ENCODE measurements at regions not wholly inside any gene's neighbourhood (a gene's known extent, or its start where the extent isn't known, plus 50 kb on each side); places are given as distances from the start of the nearest gene placed in this dataset.
"Not testable (repeated sequence)": the region's sequence is repeated elsewhere in the genome, so short reads cannot be mapped to it uniquely, and the experiment has no call there.

DNA sequence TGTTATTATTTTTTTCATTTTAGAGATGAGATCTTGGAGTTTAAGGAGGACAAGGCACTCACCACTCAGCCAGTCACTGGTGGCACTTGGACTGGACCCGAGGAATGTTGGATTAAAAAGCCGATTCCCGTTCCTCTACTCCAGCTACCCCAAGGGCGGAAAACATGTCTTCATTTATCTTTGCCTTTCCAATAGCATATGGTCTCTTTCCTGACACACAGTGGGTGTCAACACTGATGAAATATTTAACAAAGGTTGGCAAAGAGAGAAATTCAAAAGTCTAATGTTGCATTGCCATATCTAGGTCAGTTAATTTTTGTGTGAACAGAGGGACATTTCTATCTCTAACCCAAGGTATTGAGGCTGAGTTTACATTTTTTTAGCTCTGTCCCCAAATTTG is 459.7 kb downstream of the RBFOX1 start:
- Mint-ChIP-seq H3K27ac (no peak overlapping the region), H3K36me3 (no peaks in the 10 kb centered on the region), H3K4me1 (no peaks in the 10 kb centered on the region), H3K27me3 (no peaks in the 10 kb centered on the region), H3K9me3 (peaks cover 4% of the 10 kb centered on the region), H3K4me3 (no peak overlapping the region)
- DNase-seq (no peak), ATAC-seq (ENCODE audit: low read depth) (no peak)
- POLR2A ChIA-PET: no interaction called here

DNA sequence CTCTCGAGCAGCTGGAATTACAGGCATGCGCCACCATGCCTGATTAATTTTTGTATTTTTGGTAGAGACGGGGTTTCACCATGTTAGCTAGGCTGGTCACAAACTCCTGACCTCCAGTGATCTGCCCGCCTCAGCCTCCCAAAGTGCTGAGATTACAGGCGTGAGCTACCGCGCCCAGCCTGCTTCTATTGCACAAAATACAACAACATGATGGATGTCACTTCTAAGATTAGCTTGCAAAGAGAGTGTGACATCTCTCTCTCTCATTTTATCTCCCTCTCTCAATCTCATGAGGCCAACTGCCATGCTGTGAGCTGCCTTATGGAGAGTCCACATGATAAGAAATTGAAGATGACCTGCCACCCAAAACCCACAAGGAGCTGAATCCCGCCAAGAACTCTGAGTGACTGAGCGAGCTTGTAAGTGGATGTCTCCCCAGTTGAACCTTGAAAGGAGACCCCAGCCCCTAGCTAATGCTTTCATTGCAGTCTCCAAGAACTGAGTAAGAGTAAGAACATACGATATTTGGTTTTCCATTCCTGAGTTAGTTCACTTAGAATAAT is 458.5 kb downstream of the RBFOX1 start:
- Mint-ChIP-seq H3K4me3 (no peak overlapping the region), H3K27me3 (no peaks in the 10 kb centered on the region)

DNA sequence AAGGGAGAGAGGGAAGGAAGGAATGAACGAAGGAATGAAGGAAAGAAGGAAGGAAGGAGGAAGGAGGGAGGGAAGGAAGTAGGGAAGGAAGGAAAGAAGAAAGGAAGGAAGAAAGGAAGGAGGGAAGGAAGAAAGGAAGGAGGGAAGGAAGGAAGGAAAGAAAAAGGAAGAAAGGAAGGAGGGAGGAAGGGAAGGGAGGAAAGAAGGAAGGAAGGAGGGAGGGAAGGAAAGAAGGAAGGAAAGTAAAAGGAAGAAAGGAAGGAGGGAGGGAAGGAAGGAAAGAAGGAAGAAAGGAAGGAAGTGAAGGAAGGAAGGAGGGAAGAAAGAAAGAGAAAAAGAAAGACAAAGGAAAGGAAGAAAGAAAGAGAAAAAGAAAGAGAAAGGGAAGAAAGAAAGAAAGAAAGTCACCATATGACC is 442.4 kb downstream of the RBFOX1 start:
- peaks cover 19% of the 10 kb centered on the region for H3K9me3 Mint-ChIP-seq
- H3K27ac Mint-ChIP-seq: no peak overlapping the region
- no peaks in the 10 kb centered on the region for H3K27me3 Mint-ChIP-seq
- H3K4me1 Mint-ChIP-seq: no peaks in the 10 kb centered on the region
- H3K4me3 Mint-ChIP-seq: no peak overlapping the region
- no peak for DNase-seq
- H3K36me3 Mint-ChIP-seq: no peaks in the 10 kb centered on the region
- no peak for ATAC-seq (ENCODE audit: low read depth)
- POLR2A ChIA-PET: no interaction called here

More for the DNA sequence above, 458.5 kb downstream of the RBFOX1 start:
- peaks cover 1% of the 10 kb centered on the region for H3K9me3 Mint-ChIP-seq
- ATAC-seq (ENCODE audit: low read depth): no peak
- H3K27ac Mint-ChIP-seq: no peak overlapping the region
- no peaks in the 10 kb centered on the region for H3K36me3 Mint-ChIP-seq
- POLR2A ChIA-PET: no interaction called here
- no peak for DNase-seq
- no peaks in the 10 kb centered on the region for H3K4me1 Mint-ChIP-seq

DNA sequence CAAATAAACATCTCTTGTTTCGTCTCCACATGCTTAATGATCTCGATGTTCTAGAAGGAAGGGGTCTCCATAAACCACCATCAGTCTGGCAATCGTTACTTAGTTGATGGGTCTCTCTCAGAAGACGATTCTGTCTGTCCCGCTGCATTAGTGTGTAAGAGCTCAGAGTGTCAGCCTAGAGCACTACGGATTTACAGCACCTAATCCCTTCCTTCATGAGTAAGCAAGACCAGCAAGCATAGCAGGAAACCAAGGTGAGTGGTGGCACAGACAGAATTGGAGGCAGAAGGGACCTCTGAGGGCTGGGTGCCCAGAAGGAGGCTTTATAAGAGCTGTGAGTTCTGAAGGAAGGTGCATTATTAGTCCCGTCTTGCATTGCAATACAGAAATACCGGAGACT is 440.1 kb downstream of the RBFOX1 start:
- no peaks in the 10 kb centered on the region for H3K4me1 Mint-ChIP-seq
- no peak overlapping the region for H3K4me3 Mint-ChIP-seq
- ATAC-seq (ENCODE audit: low read depth) (no peak), DNase-seq (no peak)
- H3K27me3 Mint-ChIP-seq: no peaks in the 10 kb centered on the region
- no peak overlapping the region for H3K27ac Mint-ChIP-seq
- H3K9me3 Mint-ChIP-seq: peaks cover 16% of the 10 kb centered on the region
- POLR2A ChIA-PET: no interaction called here
- H3K36me3 Mint-ChIP-seq: no peaks in the 10 kb centered on the region

DNA sequence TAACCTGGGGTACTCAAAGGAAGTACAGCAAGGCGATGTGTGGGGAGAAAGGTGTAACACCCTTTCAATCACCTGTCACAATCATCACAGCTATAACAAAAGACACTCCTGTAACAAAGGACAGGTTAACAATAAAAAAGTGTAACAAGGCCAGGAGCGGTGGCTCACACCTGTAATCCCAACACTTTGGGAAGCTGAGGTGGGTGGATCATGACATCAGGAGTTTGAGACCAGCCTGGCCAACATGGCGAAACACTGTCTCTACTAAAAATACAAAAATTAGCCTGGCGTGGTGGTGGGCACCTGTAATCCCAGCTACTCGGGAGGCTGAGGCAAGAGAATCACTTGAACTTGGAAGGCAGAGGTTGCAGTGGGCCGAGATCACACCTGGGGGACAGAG is 436.4 kb downstream of the RBFOX1 start:
- H3K27ac Mint-ChIP-seq; DNase-seq; H3K4me1 Mint-ChIP-seq; POLR2A ChIA-PET; H3K27me3 Mint-ChIP-seq; H3K36me3 Mint-ChIP-seq; ATAC-seq (ENCODE audit: low read depth); H3K4me3 Mint-ChIP-seq: not testable (repeated sequence)
- peaks cover 12% of the 10 kb centered on the region for H3K9me3 Mint-ChIP-seq

DNA sequence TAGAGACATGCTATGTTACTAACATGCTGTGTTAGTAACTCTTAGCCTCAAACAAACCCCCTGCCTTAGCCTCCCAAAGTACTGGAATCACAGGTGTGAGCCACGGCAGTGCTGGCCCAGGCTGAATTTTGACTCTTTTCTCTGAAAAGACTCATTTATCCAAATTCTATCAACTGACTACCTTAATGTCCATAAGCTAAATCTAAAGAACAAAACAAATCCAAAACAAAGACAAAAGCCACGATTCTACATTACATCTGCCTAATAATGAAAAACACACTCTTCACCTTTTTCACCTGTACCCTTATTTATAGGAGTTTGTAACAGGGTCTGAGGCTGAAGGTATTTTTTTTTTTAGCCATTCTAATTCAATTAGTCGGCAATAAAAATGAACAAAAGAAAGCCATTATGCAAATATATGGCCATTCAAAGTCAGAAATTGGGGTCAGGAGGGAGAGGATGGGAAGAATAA is 432.5 kb downstream of the RBFOX1 start:
- no peaks in the 10 kb centered on the region for H3K27me3 Mint-ChIP-seq
- POLR2A ChIA-PET: no interaction called here
- ATAC-seq (ENCODE audit: low read depth): no peak
- no peak for DNase-seq
- no peaks in the 10 kb centered on the region for H3K36me3 Mint-ChIP-seq
- no peak overlapping the region for H3K27ac Mint-ChIP-seq
- no peaks in the 10 kb centered on the region for H3K4me1 Mint-ChIP-seq
- peaks cover 8% of the 10 kb centered on the region for H3K9me3 Mint-ChIP-seq
- no peak overlapping the region for H3K4me3 Mint-ChIP-seq

DNA sequence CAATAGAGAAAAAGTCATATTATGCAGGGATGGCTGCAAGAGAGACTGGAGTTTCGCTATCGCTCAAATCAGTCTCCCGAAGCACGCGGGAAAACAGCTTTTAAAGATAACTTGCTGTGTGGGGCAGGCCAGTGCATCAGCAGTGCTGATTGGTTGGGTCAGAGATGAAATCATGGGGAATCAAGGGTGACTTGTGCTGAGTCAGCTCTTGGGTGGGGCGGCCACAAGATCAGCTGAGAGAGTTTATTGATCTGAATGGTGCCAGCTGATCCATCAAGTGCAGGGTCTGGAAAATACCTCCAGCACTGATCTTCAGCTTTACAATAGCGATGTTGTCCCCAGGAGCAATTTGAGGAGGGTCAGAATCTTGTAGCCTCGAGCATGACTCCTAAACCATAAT is 430.5 kb downstream of the RBFOX1 start:
- DNase-seq (no peak), ATAC-seq (ENCODE audit: low read depth) (no peak)
- Mint-ChIP-seq H3K27ac (no peak overlapping the region), H3K36me3 (no peaks in the 10 kb centered on the region), H3K27me3 (no peaks in the 10 kb centered on the region), H3K9me3 (peaks cover 8% of the 10 kb centered on the region), H3K4me3 (no peak overlapping the region), H3K4me1 (no peaks in the 10 kb centered on the region)
- POLR2A ChIA-PET: no interaction called here

Measured in activated naive CD8-positive, alpha-beta T cell treated with anti-CD3 and anti-CD28 coated beads, Interleukin-2, amount 10 ng/mL, durations not matched to agents 7 days and 5 days (primary cell).